HG03520 (cell line): ENCODE measurements at regions not wholly inside any gene's neighbourhood (a gene's known extent, or its start where the extent isn't known, plus 50 kb on each side); places are given as distances from the start of the nearest gene placed in this dataset.
"Not testable (repeated sequence)": the region's sequence is repeated elsewhere in the genome, so short reads cannot be mapped to it uniquely, and the experiment has no call there.

ENCODE experiments used
- ATAC-seq: cut with Tn5 transposase; IDR thresholded peaks from one replicate; pipeline ENCODE4 v1.9.1; 2021; ENCODE audit warnings: mild to moderate bottlenecking, moderate library complexity; ENCODE audit not compliant: unreplicated experiment

DNA sequence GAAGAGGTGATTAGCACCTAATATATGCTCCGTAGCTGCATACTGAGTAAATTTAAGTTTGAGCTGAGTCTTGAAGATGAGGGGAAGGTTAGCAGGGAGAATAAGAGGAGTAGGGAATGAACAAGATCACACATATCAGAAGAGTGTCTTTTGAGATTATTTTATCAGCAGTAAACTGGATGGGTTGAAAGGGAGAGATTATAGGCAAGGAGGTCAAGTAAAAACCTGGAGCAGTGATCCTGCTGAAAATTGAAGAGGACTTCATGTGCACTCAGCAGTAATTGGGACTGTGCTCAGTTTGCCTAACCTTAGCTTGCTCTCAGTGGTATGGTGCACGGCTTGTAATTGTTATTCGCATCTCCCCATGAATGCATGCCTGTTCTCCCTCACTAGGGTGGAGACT lies 79.5 kb upstream of the PICALM start:
- no peak for ATAC-seq

DNA sequence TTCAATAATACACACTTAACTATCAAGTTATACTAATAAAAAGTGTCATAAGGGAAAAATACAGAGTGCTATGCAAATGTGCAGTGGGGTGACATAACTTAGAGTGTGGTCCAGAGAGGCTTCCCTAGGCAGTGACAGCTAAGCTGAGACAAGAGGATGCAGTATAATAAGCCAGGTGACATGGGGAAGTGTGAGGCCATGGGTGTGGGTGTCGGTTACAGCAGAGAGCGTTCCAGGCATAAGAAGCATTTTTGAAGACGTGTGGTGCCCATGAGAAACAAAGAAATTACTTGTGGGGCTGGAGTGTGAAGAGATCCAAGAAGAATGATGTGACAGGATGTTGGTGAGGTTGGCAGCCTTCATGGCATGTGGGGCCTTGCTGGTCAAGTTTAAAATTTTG lies 78.1 kb upstream of the PICALM start:
- ATAC-seq, result no peak

DNA sequence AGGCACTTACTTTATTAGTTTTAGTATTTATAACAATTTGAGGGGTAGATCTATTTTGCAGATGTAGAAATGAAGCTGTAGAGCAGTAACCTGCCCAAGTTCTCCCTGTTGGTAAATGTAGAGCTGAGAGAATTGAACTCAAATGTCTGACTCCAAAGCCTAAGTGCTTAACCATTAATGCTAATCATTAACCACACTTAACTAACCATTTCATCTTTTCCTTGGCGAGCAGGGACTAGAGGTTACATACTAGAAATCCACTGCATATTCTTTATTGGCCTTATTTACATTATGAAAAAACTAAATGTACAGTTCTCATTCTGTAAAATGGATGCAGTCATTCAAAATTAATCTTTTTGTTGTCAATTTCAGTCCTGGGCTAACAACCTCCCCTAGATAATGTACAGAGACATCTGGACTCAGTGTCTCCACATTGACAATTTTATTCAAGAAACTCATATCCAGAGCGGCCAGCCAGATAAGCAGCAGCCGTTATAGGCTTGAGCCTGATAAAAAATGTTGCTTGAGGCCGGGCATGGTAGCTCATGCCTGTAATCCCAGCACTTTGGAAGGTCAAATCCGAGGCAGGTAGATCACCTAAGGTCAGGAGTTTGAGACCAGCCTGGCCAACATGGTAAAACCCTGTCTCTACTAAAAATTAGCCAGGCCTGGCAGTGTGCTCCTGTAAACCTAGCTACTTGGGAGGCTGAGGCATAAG lies 76.7 kb upstream of the PICALM start:
- ATAC-seq, result no peak

DNA sequence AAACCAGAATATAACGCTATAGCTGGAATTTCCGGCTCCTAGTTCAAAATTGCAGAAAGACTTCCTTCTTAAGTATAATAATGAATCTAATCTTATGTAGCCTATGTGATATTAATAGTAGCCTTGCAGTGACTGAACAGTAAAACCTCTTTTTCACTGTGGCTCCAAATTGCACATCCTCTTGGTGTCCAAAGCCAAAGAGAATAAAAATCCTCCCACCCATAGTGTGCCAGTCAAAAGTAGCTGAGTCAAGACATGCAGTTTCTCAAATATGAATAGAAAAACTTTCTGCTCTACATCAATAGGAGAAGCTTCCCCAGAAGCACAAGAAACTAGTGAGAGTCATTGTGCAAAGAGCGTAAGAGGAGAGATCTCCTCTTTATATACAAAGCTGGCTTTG lies 76.0 kb upstream of the PICALM start:
- ATAC-seq, result no peak

DNA sequence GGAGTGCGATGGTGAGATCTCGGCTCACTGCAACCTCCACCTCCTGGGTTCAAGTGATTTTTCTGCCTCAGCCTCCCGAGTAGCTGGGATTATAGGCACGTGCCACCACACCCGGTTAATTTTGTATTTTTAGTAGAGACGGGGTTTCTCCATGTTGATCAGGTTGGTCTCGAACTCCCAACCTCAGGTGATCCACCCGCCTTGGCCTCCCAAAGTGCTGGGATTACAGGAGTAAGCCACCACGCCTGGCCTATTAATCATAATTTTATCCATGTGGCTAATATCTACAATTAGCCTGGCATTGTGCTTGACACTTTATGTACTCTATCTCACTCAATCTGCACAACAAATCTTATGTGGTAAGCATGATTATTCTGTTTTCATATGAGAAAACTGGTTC lies 75.2 kb upstream of the PICALM start:
- ATAC-seq, result not testable (repeated sequence)

DNA sequence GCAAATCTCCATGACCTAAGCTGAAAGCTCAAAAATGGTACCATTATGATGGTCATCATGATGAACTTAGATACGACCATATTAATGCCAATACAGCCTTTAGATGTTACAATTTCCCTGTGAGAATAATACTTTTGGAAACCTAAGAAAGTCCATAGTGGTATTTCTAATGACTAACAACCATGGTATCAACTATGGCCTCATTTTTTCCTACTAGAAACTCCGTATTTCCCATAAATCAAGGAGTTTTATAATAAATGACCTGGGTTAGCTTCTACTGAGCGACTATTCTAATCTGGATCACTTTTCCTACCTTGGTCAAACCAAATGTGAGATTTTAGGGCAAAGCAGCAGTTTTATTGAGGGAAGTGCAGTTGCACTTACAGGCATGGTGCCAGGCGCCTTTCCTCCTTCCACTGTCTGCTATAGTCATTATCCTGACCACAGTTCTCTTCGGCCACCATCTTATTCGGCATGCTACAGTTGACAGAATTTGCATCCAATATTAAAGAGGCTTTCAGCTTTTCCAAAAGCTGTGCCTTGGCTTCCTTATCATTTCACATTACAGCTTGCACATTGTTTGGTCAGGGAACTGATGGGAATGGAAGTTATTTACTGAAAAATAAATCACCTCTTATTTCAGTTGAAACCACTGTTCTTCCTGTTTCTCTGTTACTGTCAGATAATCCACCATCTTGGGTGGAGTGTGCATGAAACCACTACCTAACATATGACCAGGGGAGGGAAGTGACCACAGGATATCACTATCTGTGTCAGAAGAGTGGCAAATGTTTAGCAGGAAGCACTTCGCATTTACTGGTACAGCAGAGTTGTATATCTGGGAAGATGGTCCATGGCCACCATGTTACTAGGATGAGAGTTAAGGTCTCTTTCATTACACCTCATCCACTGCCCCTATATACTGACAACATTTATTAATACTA lies 74.5 kb upstream of the PICALM start:
- ATAC-seq, result no peak

- no peak for ATAC-seq
Measured at GRCh38 chr11:86142170-86142569, 73.3 kb upstream of the PICALM start.

GRCh38 chr11:86141727-86142126 lies 72.8 kb upstream of the PICALM start:
- ATAC-seq, result no peak

- ATAC-seq, result no peak
Measured at GRCh38 chr11:86140334-86140990, 71.6 kb upstream of the PICALM start.

GRCh38 chr11:86138958-86139357 lies 70.1 kb upstream of the PICALM start:
- peak; percentile 66 for ATAC-seq

DNA sequence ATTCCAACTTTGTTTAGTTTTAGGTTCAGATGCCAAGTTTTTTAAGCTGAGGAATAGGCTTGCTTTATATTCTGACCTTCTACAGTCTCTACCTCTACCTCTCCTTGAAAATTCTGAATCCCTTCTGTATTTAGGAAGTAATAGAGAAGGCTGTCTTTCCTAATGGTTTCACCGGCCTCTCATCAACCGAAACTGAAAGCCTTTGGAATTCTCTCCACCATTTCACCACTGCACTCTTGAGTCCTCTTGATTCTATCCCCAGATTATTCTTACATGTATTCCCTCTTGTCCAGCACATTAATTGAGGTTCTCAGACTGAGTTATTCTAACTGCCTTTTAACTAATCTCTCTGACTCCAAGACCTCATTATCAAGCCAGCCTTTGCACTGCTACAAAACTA lies 67.7 kb upstream of the PICALM start:
- no peak for ATAC-seq

GRCh38 chr11:86135319-86135714 lies 66.4 kb upstream of the PICALM start:
- no peak for ATAC-seq

- no peak for ATAC-seq
Measured at GRCh38 chr11:86134580-86135318, 65.9 kb upstream of the PICALM start.

DNA sequence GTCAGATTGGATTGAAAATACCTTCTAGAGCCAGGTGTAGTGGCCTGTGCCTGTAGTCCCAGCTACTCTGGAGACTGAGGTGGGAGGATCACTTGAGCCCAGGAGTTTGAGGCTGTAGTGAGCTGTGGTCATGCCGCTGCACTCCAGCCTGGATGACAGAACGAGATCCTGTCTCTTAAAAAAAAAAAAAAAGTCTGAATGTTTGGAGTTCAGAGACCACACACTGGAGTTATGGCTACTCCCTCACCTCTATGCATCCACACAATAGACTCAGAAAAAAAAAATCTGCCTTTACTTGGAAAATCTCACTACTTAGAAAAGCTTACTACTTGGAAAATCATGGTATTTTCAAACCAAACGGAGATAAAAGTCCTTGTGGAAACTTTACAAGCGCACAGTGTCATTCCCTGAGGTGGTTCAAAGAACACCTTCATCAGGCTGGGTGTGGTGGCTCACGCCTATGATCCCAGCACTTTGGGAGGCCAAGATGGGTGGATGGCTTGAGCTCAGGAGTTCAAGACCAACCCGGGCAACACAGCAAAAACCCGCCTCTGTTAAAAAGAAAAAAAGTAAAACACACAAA lies 63.9 kb upstream of the PICALM start:
- ATAC-seq, result no peak

DNA sequence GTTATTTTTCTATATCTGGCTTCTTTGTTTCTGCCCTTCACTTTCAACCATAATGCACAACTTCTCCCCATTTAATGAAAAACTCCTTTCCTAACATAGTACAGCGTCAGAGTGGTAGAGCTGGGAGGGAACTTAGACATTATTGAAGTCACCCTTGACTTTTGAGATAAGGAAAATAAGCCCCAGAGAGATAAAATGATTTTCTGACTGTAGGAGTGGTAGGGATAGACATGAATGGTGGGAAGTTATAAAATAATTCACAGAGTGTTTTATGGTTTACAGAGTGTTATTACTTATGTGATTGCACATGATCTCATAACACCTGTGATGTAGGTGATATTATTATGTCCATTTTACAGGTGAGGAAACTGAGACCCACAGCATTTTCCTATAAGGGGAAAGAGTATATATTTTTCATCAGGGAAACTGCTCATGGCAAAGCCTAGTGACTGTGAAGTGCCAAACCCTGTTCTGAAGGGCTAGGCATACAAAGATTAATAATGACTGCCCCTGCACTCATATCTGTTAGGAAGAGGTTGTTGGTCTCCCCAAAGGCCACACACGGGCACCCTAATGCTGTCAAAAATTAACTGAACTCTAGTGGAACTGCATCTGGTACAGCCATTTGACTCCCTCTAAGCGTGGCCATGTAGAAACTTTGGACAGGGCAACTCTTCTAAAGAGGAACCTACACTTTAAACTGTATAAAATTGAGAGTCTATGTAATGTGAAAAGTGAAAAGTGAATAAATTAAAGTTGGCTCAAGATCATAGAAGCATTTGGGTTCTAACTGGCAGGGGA lies 61.1 kb upstream of the PICALM start:
- ATAC-seq, result no peak

GRCh38 chr11:86128914-86129313 lies 60.0 kb upstream of the PICALM start:
- ATAC-seq, result no peak

- ATAC-seq, result no peak
Measured at GRCh38 chr11:86126862-86127261, 58.0 kb upstream of the PICALM start.

DNA sequence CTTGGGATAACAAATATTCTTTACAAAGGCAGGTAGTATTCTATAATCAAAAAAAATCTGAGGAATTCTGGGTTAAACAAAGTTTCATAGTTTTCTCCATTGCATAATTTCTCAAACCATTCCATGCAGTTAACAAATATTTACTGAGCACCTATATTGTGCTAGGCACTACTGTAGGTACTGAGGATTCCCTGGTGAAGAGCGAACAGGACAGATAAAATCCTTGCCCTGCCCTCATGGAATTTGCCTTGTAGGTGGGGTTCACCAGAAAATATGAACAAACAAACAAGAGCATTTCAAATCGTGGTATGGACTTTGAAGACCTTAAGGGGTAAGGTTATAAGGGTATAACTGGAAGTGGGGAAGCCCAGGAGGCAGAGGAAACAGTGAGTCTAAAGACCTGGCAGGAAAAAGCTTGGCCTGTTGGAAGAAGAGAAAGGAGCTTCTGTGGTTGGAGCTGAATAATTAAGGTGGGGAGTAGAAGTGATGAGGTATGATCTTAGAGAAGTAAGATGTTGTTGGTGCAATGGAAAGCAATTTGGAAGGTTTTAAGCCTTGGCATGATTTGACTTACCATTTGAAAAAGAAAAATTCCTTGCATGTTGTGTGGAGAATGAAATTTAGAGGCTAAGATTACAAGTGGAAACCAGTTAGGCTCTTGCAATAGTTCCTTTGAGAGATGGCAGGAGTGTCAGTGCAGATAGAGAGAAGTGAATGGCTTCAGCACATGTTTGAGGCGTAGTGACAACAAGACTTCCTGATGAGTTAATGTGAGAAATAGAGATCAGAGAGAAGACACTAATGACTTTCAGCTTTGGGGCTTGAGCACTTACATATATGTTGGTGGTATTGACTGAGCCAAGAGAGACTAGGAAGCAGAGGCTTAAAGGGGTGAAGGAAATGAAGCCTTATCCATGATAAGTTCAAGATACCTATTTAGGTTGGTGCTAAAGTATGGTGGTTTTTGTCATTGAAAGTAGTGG lies 55.7 kb upstream of the PICALM start:
- ATAC-seq, result peak; percentile 60

DNA sequence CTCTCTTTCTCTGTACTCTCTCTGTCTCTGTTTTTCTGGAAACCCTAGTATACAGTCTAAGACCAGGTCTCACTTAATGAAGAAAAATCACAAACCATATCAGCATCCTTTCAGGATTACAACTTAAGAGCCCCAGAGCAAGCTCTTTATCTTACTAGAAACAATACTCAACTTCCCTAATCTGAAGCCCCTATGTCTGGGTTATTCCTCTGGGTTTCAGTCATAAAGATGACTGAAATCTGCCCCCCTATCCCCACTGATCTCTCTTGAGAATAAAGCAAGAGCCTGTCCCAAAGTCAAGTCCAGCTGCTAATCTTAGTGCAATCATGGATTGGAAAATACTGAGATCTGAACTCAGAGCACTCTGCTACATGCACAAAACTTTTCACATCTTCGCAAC lies 53.9 kb upstream of the PICALM start:
- no peak for ATAC-seq
